Activated CD4-positive, alpha-beta T cell treated with anti-CD3 and anti-CD28 coated beads for 36 hours (primary cell): ENCODE measurements at regions not wholly inside any gene's neighbourhood (a gene's known extent, or its start where the extent isn't known, plus 50 kb on each side); places are given as distances from the start of the nearest gene placed in this dataset.
"Not testable (repeated sequence)": the region's sequence is repeated elsewhere in the genome, so short reads cannot be mapped to it uniquely, and the experiment has no call there.

Experiments used
- ATAC-seq: fragments of 200-7000 bp; cut with Tn5 transposase; one replicate; pipeline ENCODE4 v1.10.0; 2021; ENCODE audit warnings: mild to moderate bottlenecking, moderate library complexity
- CTCF ChIA-PET: fragments of 350-600 bp; sonication (Branson Sonifier 250); formaldehyde crosslinking; loops from one replicate; lab custom pipeline; 2021; ENCODE audit warnings: antibody characterized with exemption; lab: Charles Lee
- POLR2A ChIA-PET: fragments of 350-600 bp; sonication (Branson Sonifier 250); formaldehyde crosslinking; loops from one replicate; lab custom pipeline; 2021; ENCODE audit warnings: antibody characterized with exemption, inconsistent platforms; lab: Charles Lee
- DNase-seq: peaks from one replicate; pipeline ENCODE4 v3.0.0-alpha.2; 2020
- H3K27ac Mint-ChIP-seq: one replicate; pipeline ENCODE4 v1.8.0; 2021; ENCODE audit warnings: mixed read lengths
- H3K27me3 Mint-ChIP-seq: one replicate; pipeline ENCODE4 v1.8.0; 2021; ENCODE audit warnings: mixed read lengths
- H3K36me3 Mint-ChIP-seq: one replicate; pipeline ENCODE4 v1.8.0; 2021; ENCODE audit warnings: low read depth, mixed read lengths
- H3K4me1 Mint-ChIP-seq: one replicate; pipeline ENCODE4 v1.8.0; 2021; ENCODE audit warnings: mixed read lengths
- H3K4me3 Mint-ChIP-seq: one replicate; pipeline ENCODE4 v1.8.0; 2021; ENCODE audit warnings: mild to moderate bottlenecking, moderate library complexity, mixed read lengths
- H3K9me3 Mint-ChIP-seq: one replicate; pipeline ENCODE4 v1.8.0; 2021; ENCODE audit warnings: low read depth, mixed read lengths
- intact Hi-C, 2 experiments: fragments of 100-400 bp; cut with DNase I in 1 of 2; cut with micrococcal nuclease in 1 of 2; formaldehyde crosslinking; loops; one replicate each; pipeline versions ENCODE4 v1.14.2 to v1.15.1; 2022 to 2024; cut with DNase I, micrococcal nuclease

GRCh38 chr4:83195269-83195668 is 80.7 kb upstream of the PLAC8 start:
- Mint-ChIP-seq H3K4me3 (no peak overlapping the region), H3K9me3 (no peaks in the 10 kb centered on the region), H3K27me3 (no peaks in the 10 kb centered on the region), H3K27ac (no peak overlapping the region), H3K4me1 (no peaks in the 10 kb centered on the region), H3K36me3 (no peaks in the 10 kb centered on the region)
- POLR2A ChIA-PET: no interaction called here
- ATAC-seq (no peak), DNase-seq (no peak)
- intact Hi-C loops: loop anchor here in 1 of 2 experiments (5.0 kb wide), 1 partner anchor 38 kb away; no protein-coding TSS in a partner anchor
- CTCF ChIA-PET: no interaction called here

GRCh38 chr4:83194588-83194987 is 80.1 kb upstream of the PLAC8 start:
- DNase-seq, H3K4me1 Mint-ChIP-seq, intact Hi-C loops, H3K4me3 Mint-ChIP-seq, POLR2A ChIA-PET, H3K9me3 Mint-ChIP-seq, H3K27me3 Mint-ChIP-seq, ATAC-seq, H3K36me3 Mint-ChIP-seq, CTCF ChIA-PET, H3K27ac Mint-ChIP-seq: not testable (repeated sequence)

- Mint-ChIP-seq H3K27ac (no peak overlapping the region), H3K4me1 (no peaks in the 10 kb centered on the region), H3K9me3 (no peaks in the 10 kb centered on the region), H3K36me3 (no peaks in the 10 kb centered on the region), H3K27me3 (no peaks in the 10 kb centered on the region), H3K4me3 (no peak overlapping the region)
- DNase-seq (no peak), ATAC-seq (no peak)
- ChIA-PET POLR2A (no interaction called here), CTCF (no interaction called here)
- intact Hi-C loops: no loop called here
Measured at GRCh38 chr4:83192634-83193033, 78.1 kb upstream of the PLAC8 start.

GRCh38 chr4:83191026-83191425 is 76.5 kb upstream of the PLAC8 start:
- DNase-seq (no peak), ATAC-seq (no peak)
- POLR2A ChIA-PET: no interaction called here
- Mint-ChIP-seq H3K36me3 (no peaks in the 10 kb centered on the region), H3K27ac (no peak overlapping the region), H3K9me3 (no peaks in the 10 kb centered on the region), H3K4me1 (no peaks in the 10 kb centered on the region), H3K27me3 (no peaks in the 10 kb centered on the region), H3K4me3 (no peak overlapping the region)
- CTCF ChIA-PET: no interaction called here
- intact Hi-C loops: no loop called here

- Mint-ChIP-seq H3K27me3 (no peaks in the 10 kb centered on the region), H3K9me3 (no peaks in the 10 kb centered on the region), H3K36me3 (no peaks in the 10 kb centered on the region), H3K4me1 (no peaks in the 10 kb centered on the region), H3K4me3 (no peak overlapping the region), H3K27ac (no peak overlapping the region)
- ChIA-PET CTCF (no interaction called here), POLR2A (no interaction called here)
- DNase-seq (no peak), ATAC-seq (no peak)
- intact Hi-C loops: no loop called here
Measured at GRCh38 chr4:83189631-83190136, 75.2 kb upstream of the PLAC8 start.

- CTCF ChIA-PET: interaction anchor here (0.6 kb wide), 1 partner anchor 80 kb away, joined by 3 read pairs; no protein-coding TSS in a partner anchor
- H3K9me3 Mint-ChIP-seq: no peaks in the 10 kb centered on the region
- H3K27me3 Mint-ChIP-seq: no peaks in the 10 kb centered on the region
- no peak for DNase-seq
- no peak for ATAC-seq
- intact Hi-C loops: no loop called here
- POLR2A ChIA-PET: interaction anchor here (0.6 kb wide), 1 partner anchor 156 kb away, joined by 5 read pairs; no protein-coding TSS in a partner anchor
- no peak overlapping the region for H3K4me3 Mint-ChIP-seq
- H3K4me1 Mint-ChIP-seq: no peaks in the 10 kb centered on the region
- no peaks in the 10 kb centered on the region for H3K36me3 Mint-ChIP-seq
- no peak overlapping the region for H3K27ac Mint-ChIP-seq
Measured at GRCh38 chr4:83180431-83180968, 66.0 kb upstream of the PLAC8 start.

GRCh38 chr4:83179205-83179604 is 64.7 kb upstream of the PLAC8 start:
- no peak for ATAC-seq
- CTCF ChIA-PET: no interaction called here
- Mint-ChIP-seq H3K9me3 (no peaks in the 10 kb centered on the region), H3K27ac (no peak overlapping the region), H3K36me3 (no peaks in the 10 kb centered on the region), H3K4me1 (no peaks in the 10 kb centered on the region), H3K27me3 (no peaks in the 10 kb centered on the region), H3K4me3 (no peak overlapping the region)
- DNase-seq: no peak
- POLR2A ChIA-PET: no interaction called here
- intact Hi-C loops: no loop called here

- ATAC-seq: no peak
- Mint-ChIP-seq H3K27me3 (no peaks in the 10 kb centered on the region), H3K4me1 (no peaks in the 10 kb centered on the region), H3K36me3 (no peaks in the 10 kb centered on the region), H3K27ac (no peak overlapping the region), H3K9me3 (no peaks in the 10 kb centered on the region), H3K4me3 (no peak overlapping the region)
- no peak for DNase-seq
- ChIA-PET POLR2A (no interaction called here), CTCF (no interaction called here)
- intact Hi-C loops: no loop called here
Measured at GRCh38 chr4:83178029-83178428, 63.5 kb upstream of the PLAC8 start.

GRCh38 chr4:83177182-83177581 is 62.7 kb upstream of the PLAC8 start:
- ATAC-seq (no peak), DNase-seq (no peak)
- H3K36me3 Mint-ChIP-seq: no peaks in the 10 kb centered on the region
- no peaks in the 10 kb centered on the region for H3K9me3 Mint-ChIP-seq
- intact Hi-C loops: no loop called here
- no peak overlapping the region for H3K4me3 Mint-ChIP-seq
- H3K4me1 Mint-ChIP-seq: no peaks in the 10 kb centered on the region
- ChIA-PET CTCF (no interaction called here), POLR2A (no interaction called here)
- no peak overlapping the region for H3K27ac Mint-ChIP-seq
- no peaks in the 10 kb centered on the region for H3K27me3 Mint-ChIP-seq

- no peak for DNase-seq
- Mint-ChIP-seq H3K27ac (no peak overlapping the region), H3K9me3 (no peaks in the 10 kb centered on the region), H3K36me3 (no peaks in the 10 kb centered on the region), H3K4me3 (no peak overlapping the region), H3K27me3 (no peaks in the 10 kb centered on the region), H3K4me1 (peaks cover 4% of the 10 kb centered on the region)
- ChIA-PET CTCF (no interaction called here), POLR2A (no interaction called here)
- intact Hi-C loops: no loop called here
- ATAC-seq: no peak
Measured at GRCh38 chr4:83174844-83175414, 60.4 kb upstream of the PLAC8 start.

- H3K27ac Mint-ChIP-seq: no peak overlapping the region
- no peaks in the 10 kb centered on the region for H3K27me3 Mint-ChIP-seq
- no peak for DNase-seq
- peaks cover 4% of the 10 kb centered on the region for H3K4me1 Mint-ChIP-seq
- intact Hi-C loops: no loop called here
- no peak overlapping the region for H3K4me3 Mint-ChIP-seq
- ATAC-seq: no peak
- POLR2A ChIA-PET: no interaction called here
- H3K9me3 Mint-ChIP-seq: no peaks in the 10 kb centered on the region
- CTCF ChIA-PET: interaction anchor here (0.8 kb wide), 1 partner anchor 55 kb away, joined by 3 read pairs; no protein-coding TSS in a partner anchor
- H3K36me3 Mint-ChIP-seq: no peaks in the 10 kb centered on the region
Measured at GRCh38 chr4:83172371-83172770, 57.8 kb upstream of the PLAC8 start.

- H3K27ac Mint-ChIP-seq: no peak overlapping the region
- H3K4me3 Mint-ChIP-seq: no peak overlapping the region
- intact Hi-C loops: no loop called here
- DNase-seq (no peak), ATAC-seq (no peak)
- peaks cover 11% of the 10 kb centered on the region for H3K4me1 Mint-ChIP-seq
- H3K36me3 Mint-ChIP-seq: no peaks in the 10 kb centered on the region
- ChIA-PET POLR2A (no interaction called here), CTCF (no interaction called here)
- no peaks in the 10 kb centered on the region for H3K27me3 Mint-ChIP-seq
- H3K9me3 Mint-ChIP-seq: no peaks in the 10 kb centered on the region
Measured at GRCh38 chr4:83171436-83172039, 57.0 kb upstream of the PLAC8 start.
